MM.1S (cell line): ENCODE measurements at regions not wholly inside any gene's neighbourhood (a gene's known extent, or its start where the extent isn't known, plus 50 kb on each side); places are given as distances from the start of the nearest gene placed in this dataset.

ENCODE experiments used
- DNase-seq: peaks from one replicate; pipeline ENCODE4 v3.0.0-alpha.2; 2015
- H2AFZ ChIP-seq: fragments of 300-600 bp; sonication (generic); 2 replicates; pipeline ENCODE4 v1.6.0; 2016; ENCODE audit warnings: antibody characterized with exemption, low read length
- H3F3A ChIP-seq: fragments of 300-600 bp; sonication (generic); 2 replicates; pipeline ENCODE4 v1.6.1; 2016; ENCODE audit warnings: mild to moderate bottlenecking, antibody characterized with exemption, low read length, moderate library complexity, mixed read lengths; ENCODE audit not compliant: insufficient read depth
- H3K27ac ChIP-seq: fragments of 300-600 bp; sonication (generic); 2 replicates; pipeline ENCODE4 v1.5.1; 2016; ENCODE audit warnings: mild to moderate bottlenecking, low read length
- H3K27me3 ChIP-seq: fragments of 300-600 bp; sonication (generic); replicated peaks from 2 replicates; pipeline ENCODE4 v1.6.0; 2016; ENCODE audit warnings: low read length; ENCODE audit not compliant: insufficient read depth
- H3K36me3 ChIP-seq: fragments of 300-600 bp; sonication (generic); replicated peaks from 2 replicates; pipeline ENCODE4 v1.6.1; 2016; ENCODE audit warnings: mild to moderate bottlenecking, low read length, mixed read lengths; ENCODE audit not compliant: insufficient read depth
- H3K4me1 ChIP-seq: fragments of 300-600 bp; sonication (generic); 2 replicates; pipeline ENCODE4 v1.6.1; 2016; ENCODE audit warnings: low read length, mixed read lengths
- H3K4me2 ChIP-seq: fragments of 300-600 bp; sonication (generic); 2 replicates; pipeline ENCODE4 v1.6.0; 2016; ENCODE audit warnings: low read depth, low read length
- H3K4me3 ChIP-seq: fragments of 300-600 bp; sonication (generic); 2 replicates; pipeline ENCODE4 v1.5.1; 2016; ENCODE audit warnings: low read length, mixed read lengths
- H3K79me2 ChIP-seq: fragments of 300-600 bp; sonication (generic); 2 replicates; pipeline ENCODE4 v1.6.1; 2016; ENCODE audit warnings: mixed run types, low read length, mixed read lengths
- H3K9ac ChIP-seq: fragments of 300-600 bp; sonication (generic); 2 replicates; pipeline ENCODE4 v1.6.1; 2016; ENCODE audit warnings: low read length, mixed read lengths
- H3K9me2 ChIP-seq: fragments of 300-600 bp; sonication (generic); replicated peaks from 2 replicates; pipeline ENCODE4 v1.6.1; 2016; ENCODE audit warnings: mild to moderate bottlenecking, low read length, mixed read lengths; ENCODE audit not compliant: insufficient read depth
- H3K9me3 ChIP-seq: fragments of 300-600 bp; sonication (generic); replicated peaks from 2 replicates; pipeline ENCODE4 v1.6.1; 2016; ENCODE audit warnings: mild to moderate bottlenecking, low read length, mixed read lengths; ENCODE audit not compliant: insufficient read depth
- H4K20me1 ChIP-seq: fragments of 300-600 bp; sonication (generic); 2 replicates; pipeline ENCODE4 v1.6.1; 2016; ENCODE audit warnings: mild to moderate bottlenecking, low read length, moderate library complexity, mixed read lengths; ENCODE audit not compliant: insufficient read depth
- EZH2 ChIP-seq: fragments of 300-600 bp; sonication (generic); optimal IDR thresholded peaks from 2 replicates; pipeline ENCODE3; 2017; ENCODE audit warnings: low read depth, mild to moderate bottlenecking, antibody characterized with exemption, low read length, mixed read lengths
- EZH2phosphoT487 ChIP-seq: fragments of 300-600 bp; sonication (generic); IDR thresholded peaks from 2 replicates; pipeline ENCODE4 v1.6.1; 2018; ENCODE audit warnings: antibody characterized with exemption, low read length
- TF ChIP-seq, protein P1 (sequence below): fragments of 300-600 bp; sonication (generic); IDR thresholded peaks from 2 replicates; pipeline ENCODE4 v1.5.1; 2016; ENCODE audit warnings: antibody characterized with exemption, low read length, mixed read lengths

DNA sequence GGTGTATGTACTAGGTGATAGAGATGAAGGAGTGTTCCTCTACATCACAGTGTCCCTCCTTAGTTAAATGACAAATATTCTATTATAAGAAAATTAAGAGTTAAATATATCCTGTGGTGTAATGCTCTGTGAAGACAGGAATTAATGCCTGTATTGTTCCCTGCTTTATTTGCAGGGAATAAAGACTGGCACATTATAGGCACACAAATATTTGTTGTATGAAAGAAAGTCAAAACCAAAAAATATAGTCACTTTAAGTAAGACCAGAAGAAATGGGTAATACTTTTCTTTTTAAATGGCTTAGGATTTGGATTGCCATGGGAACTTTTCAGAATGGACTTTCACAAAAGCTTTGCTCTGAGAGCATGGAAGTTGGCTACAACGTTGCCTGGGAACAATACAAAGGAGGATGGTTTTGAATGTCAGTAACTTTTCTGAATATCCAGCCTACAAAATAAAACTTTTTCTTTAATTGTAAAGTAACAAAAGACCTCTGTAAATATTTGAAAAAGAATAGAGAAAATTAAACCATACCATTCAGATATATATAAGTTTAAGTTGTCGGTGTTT, 158.0 kb upstream of the P2RY1 start:
- Histone ChIP-seq H3K9ac (no peak overlapping the region), H2AFZ (no peak overlapping the region), H3K27ac (no peak overlapping the region), H3K4me3 (no peak overlapping the region), H3K9me2 (no peaks in the 10 kb centered on the region), H3K4me2 (no peak overlapping the region), H3K4me1 (no peaks in the 10 kb centered on the region), H3K27me3 (no peaks in the 10 kb centered on the region), H3K36me3 (no peaks in the 10 kb centered on the region), H4K20me1 (no peaks in the 10 kb centered on the region), H3K9me3 (no peaks in the 10 kb centered on the region), H3K79me2 (no peaks in the 10 kb centered on the region), H3F3A (no peaks in the 10 kb centered on the region)
- no peak for DNase-seq
- TF ChIP-seq EZH2phosphoT487 (no peak), EZH2 (no peak)

DNA sequence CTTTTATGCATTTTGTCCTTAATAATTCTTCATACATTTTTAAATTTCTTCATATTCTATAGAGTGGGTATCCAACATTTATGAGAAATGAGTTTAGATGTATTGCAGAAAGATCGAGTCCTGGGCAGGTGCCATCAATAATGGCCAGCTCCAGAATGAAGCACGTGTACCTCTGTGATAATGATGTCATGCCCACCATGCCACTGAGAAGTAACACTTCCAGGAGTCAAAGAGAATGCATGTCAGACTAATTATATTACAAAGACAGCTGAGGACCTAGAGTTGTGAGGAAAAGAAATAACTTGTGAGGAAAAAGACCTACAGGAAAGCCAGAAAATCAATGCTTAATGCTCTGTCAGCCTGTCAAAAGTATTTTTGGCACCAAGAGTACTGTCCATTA, 157.4 kb upstream of the P2RY1 start:
- Histone ChIP-seq H3F3A (no peaks in the 10 kb centered on the region), H3K79me2 (no peaks in the 10 kb centered on the region), H3K27ac (no peak overlapping the region), H4K20me1 (no peaks in the 10 kb centered on the region), H3K27me3 (no peaks in the 10 kb centered on the region), H3K36me3 (no peaks in the 10 kb centered on the region), H3K4me1 (no peaks in the 10 kb centered on the region), H2AFZ (no peak overlapping the region), H3K9me2 (no peaks in the 10 kb centered on the region), H3K4me2 (no peak overlapping the region), H3K9ac (no peak overlapping the region), H3K9me3 (no peaks in the 10 kb centered on the region), H3K4me3 (no peak overlapping the region)
- DNase-seq: no peak
- TF ChIP-seq EZH2 (no peak), EZH2phosphoT487 (no peak)
- TF ChIP-seq, protein P1, sequence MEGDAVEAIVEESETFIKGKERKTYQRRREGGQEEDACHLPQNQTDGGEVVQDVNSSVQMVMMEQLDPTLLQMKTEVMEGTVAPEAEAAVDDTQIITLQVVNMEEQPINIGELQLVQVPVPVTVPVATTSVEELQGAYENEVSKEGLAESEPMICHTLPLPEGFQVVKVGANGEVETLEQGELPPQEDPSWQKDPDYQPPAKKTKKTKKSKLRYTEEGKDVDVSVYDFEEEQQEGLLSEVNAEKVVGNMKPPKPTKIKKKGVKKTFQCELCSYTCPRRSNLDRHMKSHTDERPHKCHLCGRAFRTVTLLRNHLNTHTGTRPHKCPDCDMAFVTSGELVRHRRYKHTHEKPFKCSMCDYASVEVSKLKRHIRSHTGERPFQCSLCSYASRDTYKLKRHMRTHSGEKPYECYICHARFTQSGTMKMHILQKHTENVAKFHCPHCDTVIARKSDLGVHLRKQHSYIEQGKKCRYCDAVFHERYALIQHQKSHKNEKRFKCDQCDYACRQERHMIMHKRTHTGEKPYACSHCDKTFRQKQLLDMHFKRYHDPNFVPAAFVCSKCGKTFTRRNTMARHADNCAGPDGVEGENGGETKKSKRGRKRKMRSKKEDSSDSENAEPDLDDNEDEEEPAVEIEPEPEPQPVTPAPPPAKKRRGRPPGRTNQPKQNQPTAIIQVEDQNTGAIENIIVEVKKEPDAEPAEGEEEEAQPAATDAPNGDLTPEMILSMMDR: no peak

DNA sequence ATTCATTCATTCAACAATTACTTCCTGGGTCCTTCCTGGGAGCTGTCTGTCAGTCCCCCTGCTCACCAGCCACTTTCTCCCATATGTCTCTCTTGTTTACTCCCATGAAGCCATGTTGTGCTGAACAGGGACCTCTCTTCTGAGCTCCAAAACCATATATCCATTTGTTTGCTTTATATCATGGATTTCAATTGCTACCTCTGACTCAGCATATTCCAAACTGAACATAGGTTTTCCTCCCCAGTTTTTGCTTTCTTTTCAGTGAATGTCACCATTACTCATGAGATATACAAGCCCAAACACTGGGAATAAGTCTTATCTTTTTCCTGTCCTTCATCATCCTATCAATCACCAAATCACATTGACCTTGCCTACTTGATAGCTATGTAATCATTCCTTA, 152.5 kb upstream of the P2RY1 start:
- TF ChIP-seq, protein P1: no peak
- no peak for TF ChIP-seq EZH2phosphoT487
- TF ChIP-seq EZH2: no peak
- Histone ChIP-seq H2AFZ (no peak overlapping the region), H3K27me3 (no peaks in the 10 kb centered on the region), H3K9ac (no peak overlapping the region), H3K27ac (no peak overlapping the region), H3K4me3 (no peak overlapping the region), H3K4me1 (no peaks in the 10 kb centered on the region), H4K20me1 (no peaks in the 10 kb centered on the region), H3K79me2 (no peaks in the 10 kb centered on the region), H3K36me3 (no peaks in the 10 kb centered on the region), H3K9me3 (no peaks in the 10 kb centered on the region), H3K9me2 (no peaks in the 10 kb centered on the region), H3K4me2 (no peak overlapping the region), H3F3A (no peaks in the 10 kb centered on the region)
- no peak for DNase-seq

DNA sequence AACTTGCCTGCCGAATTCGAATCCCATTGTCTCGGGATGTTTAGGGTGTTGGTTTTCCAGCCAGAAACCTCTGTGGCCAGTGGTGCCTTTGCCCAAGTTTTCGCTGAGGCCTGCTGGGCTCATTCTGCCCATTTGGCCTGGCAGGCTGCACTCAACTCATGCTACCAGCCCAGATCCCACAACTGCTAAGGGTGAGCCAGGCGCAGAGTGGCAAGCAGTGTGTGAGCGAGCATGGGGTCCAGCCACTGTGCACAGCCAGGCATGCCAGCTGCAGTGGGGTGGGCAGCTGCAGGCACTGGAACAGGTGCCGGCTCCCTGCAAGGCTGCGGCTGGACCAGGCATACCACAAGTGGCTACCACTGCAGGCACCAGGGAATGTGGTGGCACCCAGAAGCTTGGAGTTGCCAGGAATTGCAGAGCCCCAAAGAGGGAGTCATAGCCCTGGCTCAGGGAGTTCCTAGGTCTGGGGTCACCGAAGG, 151.4 kb upstream of the P2RY1 start:
- Histone ChIP-seq H3K4me3 (no peak overlapping the region), H3K9ac (no peak overlapping the region), H3K36me3 (no peaks in the 10 kb centered on the region), H3K9me2 (no peaks in the 10 kb centered on the region), H2AFZ (no peak overlapping the region), H3K4me2 (no peak overlapping the region), H3K79me2 (no peaks in the 10 kb centered on the region), H3K9me3 (no peaks in the 10 kb centered on the region), H3K27me3 (no peaks in the 10 kb centered on the region), H3K27ac (no peak overlapping the region), H3F3A (no peaks in the 10 kb centered on the region), H4K20me1 (no peaks in the 10 kb centered on the region), H3K4me1 (no peaks in the 10 kb centered on the region)
- no peak for DNase-seq
- TF ChIP-seq EZH2phosphoT487 (no peak), EZH2 (no peak)
- TF ChIP-seq, protein P1: no peak
